SHP77 (cell line): ENCODE measurements at regions not wholly inside any gene's neighbourhood (a gene's known extent, or its start where the extent isn't known, plus 50 kb on each side); places are given as distances from the start of the nearest gene placed in this dataset.
A peak's percentile ranks its signal among the peaks of the same experiment; 100 is the strongest.
"Not testable (repeated sequence)": the region's sequence is repeated elsewhere in the genome, so short reads cannot be mapped to it uniquely, and the experiment has no call there.

ENCODE experiments used
- DNase-seq, 2 experiments: peaks; one replicate each; lab custom pipeline; 2025; lab: John Stamatoyannopoulos, UW

- DNase-seq = peak; percentile 63 to 75
Measured at GRCh38 chr18:34352385-34353163, 127.9 kb upstream of the NOL4 start.

GRCh38 chr18:34354351-34354750, 129.6 kb upstream of the NOL4 start:
- no peak for DNase-seq

DNA sequence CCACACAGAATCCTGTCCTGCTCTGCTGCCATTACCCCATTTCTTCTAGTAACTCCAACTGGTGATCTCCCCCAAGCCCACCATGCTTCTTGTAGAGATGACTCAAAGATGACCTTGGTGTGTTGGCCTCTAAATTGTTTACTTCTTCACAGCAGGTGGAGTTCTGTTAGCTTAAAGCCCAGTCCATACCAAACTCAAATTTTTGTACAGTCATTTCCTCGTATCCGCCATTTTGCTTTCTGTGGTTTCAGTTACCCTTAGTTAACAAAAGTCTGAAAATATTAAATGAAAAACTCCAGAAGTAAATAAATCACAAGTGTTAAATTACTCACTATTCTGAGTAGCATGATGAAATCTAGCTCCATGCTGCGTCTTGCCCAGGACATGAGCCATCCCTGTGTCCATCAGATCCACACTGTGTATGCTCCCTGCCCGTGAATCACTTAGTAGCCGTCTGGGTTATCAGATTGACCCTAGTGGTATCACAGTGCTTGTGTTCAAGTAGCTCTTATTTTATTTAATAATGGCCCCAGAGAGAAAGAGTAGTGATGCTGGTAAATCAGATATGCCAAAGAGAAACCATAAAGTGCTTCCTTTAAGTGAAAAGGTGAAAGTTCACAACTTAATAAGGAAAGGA, 133.3 kb upstream of the NOL4 start:
- DNase-seq = no peak

DNA sequence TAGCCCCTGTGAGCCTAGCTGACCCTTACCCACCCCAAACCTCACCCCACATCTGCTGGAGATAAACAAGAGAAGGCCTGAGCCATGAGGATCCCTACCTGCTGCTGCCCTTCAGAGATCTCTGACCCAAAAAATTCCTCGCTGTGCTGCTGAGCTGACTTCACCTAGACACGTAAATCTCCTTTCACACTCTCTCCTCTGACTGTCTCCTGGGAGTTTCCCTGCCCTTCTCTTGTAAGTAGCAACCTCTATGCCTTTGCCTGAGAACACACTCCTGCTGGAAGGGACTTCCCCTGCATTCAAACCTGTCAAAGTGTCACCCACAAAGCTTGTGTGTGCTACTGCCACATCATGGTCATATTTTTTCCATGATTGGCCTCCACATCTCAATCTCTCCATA, 134.2 kb upstream of the NOL4 start:
- no peak for DNase-seq

GRCh38 chr18:34364699-34365098, 140.0 kb upstream of the NOL4 start:
- DNase-seq = no peak

GRCh38 chr18:34370704-34371395, 146.1 kb upstream of the NOL4 start:
- DNase-seq = no peak

DNA sequence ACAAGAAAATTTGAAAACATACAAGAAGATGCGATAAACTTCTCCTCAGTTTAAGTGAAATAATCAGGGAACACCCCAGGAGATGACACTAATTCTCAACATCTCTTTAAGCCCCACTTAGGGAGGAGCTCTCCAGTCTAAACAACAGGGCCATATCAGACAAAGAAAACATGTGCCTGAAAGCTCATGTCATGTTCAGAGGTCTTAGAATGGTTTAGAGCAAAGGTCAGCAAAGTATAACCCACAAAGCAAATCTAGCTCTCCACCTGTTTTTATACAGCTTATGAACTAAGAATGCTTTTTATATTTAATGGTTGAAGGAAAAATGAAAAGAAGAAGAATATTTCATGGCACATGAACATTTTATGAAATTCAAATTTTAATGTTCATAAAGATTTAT, 155.6 kb upstream of the NOL4 start:
- DNase-seq = no peak

- DNase-seq = no peak
Measured at GRCh38 chr18:34385311-34385710, 160.6 kb upstream of the NOL4 start.

DNA sequence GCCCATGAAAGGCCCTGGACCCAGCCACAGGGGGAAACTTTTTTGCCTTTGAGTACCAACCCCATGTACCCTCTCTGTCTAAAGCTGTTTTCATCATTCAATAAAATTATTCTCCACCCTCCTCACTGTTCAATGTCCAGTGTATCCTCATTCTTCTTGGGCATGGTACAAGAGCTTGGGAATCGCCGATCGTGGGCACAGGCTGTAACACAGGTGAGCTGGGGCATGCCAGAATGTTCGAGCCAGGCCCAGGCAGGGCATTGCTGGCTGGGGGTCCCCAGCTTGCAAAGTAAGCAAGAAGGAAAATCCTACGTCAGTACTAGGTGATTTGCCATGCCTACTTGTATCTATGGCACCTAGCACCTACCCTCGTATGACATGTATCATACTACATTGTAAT, 162.1 kb upstream of the NOL4 start:
- DNase-seq = no peak

DNA sequence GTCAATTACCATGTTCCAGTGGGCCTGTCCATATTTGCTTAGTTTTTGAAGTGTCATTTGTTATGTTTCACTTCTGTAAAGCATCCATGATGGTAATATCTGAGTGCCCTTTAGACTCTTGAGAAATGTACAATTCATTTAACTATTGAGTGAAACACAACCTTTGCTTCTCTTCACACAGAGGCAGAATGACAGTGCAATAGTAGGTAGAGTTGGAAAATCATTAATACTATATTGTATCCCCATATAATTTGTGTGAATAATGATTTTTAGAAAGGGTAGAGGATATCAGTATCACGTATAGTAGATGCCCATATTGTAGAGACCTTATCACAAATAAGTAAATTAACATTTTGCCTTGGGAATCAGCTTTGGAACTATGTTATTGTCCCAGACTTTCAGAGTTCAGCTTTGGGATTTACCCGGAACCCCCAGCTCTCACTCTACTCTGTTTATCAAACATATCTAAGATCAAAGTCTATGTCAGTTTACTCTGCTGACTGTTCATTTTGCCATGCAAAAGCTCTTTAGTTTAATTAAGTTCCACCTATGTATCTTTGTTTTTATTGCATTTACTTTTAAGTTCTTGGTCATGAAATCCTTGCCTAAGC, 172.7 kb upstream of the NOL4 start:
- no peak for DNase-seq

DNA sequence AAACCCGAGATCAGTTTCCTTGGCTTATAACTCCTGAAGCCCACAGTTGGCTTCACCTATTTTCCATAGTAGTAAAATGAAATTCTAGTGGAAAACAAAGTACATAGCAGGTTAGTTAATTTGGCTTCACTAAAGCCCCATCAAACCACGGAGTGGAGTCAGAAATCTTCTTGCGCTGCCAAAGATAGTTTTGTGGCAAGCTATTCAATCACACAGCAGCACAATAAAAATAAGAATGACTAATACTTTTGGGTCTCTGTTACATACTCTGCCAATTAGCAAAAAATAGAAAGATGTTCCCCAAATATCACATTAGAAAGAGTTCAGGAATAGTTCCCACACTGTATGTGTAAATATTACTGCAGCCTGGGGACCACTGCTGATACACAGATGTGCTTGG, 175.2 kb upstream of the NOL4 start:
- DNase-seq = no peak

- DNase-seq = no peak
Measured at GRCh38 chr18:34400834-34401233, 176.1 kb upstream of the NOL4 start.

DNA sequence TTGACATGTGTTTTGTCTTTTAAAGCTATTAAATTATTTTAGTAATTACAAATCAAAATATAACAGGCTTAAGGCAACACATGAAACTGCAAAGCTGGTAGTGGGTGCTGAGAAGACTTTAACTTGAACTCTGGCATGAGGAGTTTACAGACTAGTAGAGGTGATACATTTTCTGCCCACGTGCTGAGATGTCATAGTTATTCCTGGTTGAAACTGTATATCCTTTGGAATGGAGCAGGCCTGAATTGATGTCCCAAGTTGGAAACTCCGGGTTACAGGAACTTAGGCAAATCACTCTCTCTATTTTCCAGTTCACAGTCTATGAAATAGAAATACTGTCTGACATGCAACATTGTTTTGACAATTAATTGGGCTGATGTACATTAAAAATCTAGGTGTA, 177.1 kb upstream of the NOL4 start:
- no peak for DNase-seq

DNA sequence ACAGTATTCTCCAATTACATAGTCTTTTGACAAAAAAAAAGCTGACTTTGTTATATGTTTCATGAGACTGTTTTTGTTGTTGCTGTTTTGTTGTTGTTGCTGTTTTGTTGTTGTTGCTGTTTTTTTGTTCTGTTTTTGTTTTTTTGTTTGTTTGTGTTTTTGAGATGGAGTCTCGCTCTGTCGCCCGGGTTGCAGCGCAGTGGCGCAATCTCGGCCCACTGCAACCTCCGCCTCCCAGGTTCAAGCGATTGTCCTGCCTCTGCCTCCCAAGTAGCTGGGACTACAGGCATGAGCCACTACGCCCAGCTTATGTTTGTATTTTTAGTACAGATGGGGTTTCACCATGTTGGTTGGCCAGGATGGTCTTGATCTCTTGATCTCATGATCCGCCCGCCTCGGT, 182.8 kb upstream of the NOL4 start:
- not testable (repeated sequence) for DNase-seq

DNA sequence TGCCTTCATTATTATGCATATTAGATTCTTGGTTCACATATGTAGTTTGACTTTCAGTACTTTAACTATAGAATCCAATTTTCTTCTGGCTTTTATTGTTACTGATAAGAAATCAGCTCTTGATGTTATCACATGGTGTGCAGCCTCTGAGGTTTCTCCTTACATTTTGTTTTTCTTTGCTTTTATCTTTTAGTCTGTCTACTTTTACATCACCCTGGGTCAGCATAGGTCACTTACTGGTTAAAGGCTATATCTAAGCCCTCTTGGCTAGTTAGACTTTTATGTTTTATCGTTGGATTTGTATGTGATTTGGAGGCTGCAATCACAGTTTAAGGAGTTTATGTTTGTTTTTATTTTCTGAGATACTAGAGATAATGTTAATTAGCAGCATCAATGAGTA, 187.2 kb upstream of the NOL4 start:
- no peak for DNase-seq

GRCh38 chr18:34431042-34431441, 206.3 kb upstream of the NOL4 start:
- DNase-seq = no peak

- no peak for DNase-seq
Measured at GRCh38 chr18:34444622-34445021, 219.9 kb upstream of the NOL4 start.

GRCh38 chr18:34448662-34449061, 223.9 kb upstream of the NOL4 start:
- no peak for DNase-seq

DNA sequence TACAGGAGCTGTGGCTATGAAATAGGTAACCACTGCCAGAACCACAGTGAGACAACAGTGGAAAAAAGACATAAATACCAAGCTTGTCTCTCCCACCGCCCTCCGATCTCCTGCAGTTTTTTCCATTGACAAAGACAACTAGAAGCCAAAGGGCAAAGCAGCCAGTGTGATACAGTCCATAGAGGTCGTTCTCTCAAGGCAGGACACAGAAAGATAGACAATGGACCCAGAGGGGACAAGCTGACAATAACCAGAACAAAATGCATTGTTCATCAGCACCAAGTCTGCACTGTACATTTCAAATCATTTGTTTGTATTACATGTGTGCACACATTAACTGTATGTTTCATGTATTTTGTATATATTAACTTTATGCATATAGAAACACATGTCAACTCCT, 233.0 kb upstream of the NOL4 start:
- no peak for DNase-seq

- no peak for DNase-seq
Measured at GRCh38 chr18:34458410-34458977, 233.8 kb upstream of the NOL4 start.

DNA sequence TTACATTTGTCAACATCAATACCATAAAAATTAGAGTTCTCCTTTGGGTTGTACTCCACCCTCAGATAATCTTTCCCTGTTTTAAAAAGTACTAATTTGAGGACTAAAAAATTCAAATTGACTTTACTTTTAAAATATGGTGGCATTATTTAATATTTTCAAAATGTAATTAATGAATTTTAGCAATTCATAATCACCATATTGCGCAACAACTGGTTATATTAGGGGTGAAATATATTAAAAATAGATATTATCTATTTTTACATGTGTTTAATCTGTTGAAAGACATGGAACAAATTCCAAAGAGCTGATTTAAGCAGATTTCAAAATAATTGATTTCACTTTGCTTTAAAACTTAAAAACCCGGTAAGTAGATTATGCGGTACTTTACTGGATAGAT, 236.6 kb upstream of the NOL4 start:
- DNase-seq = no peak

DNA sequence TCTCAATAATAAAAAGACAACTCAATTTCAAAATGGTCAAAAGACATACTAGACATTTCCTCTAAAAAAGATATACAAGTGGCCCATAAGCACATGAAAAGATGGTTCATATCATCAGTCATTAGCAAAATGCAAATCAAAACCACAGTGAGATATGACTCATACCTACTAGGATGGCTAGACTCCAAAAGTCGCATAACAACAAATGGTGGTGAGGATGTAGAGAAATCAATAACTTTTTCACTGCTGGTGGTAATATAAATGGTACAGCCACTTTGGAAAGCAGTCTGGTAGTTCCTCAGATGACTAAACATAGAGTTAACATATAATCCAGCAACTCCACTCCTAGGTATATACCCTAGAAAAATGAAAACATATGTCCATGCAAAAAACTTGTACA, 242.3 kb upstream of the NOL4 start:
- DNase-seq = no peak
